Astrocyte of the spinal cord (primary cell): ENCODE measurements at regions not wholly inside any gene's neighbourhood (a gene's known extent, or its start where the extent isn't known, plus 50 kb on each side); places are given as distances from the start of the nearest gene placed in this dataset.
"Not testable (repeated sequence)": the region's sequence is repeated elsewhere in the genome, so short reads cannot be mapped to it uniquely, and the experiment has no call there.

Experiments used
- DNase-seq: peaks from one replicate; pipeline ENCODE4 v3.0.0; 2011; ENCODE audit warnings: low read depth, low spot score
- H3K4me3 ChIP-seq: 2 replicates; pipeline ENCODE4 v1.5.1; 2011; ENCODE audit warnings: low read depth, mild to moderate bottlenecking, low read length, moderate library complexity
- in situ Hi-C: cut with HindIII; loops from 2 replicates; pipeline ENCODE4 v1.10.0; 2017; ENCODE audit warnings: low sequenced_read_pairs
- TF ChIP-seq, protein P1 (sequence below): IDR thresholded peaks from 2 replicates; pipeline ENCODE4 v1.5.1; 2012; ENCODE audit warnings: low read depth, mild to moderate bottlenecking, low read length, inconsistent platforms

DNA sequence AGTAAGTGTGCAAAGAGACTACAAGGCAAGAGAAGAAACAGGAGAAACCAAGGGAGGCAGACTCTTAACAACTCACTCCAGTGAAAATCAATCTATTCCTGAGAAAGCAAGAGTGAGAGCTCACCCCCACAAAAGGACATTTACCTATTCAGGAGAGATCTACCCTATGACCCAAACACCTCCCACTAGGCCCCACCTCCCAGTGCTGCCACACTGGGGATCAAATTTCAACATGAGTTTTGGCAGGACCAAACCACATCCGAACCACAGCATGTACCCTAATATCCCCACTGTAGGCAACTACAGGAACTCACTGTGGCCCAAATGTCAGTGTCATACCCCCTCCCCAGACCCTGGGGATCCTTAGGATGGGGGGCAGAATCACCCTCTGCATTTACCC is 526.2 kb upstream of the B3GAT1 start:
- in situ Hi-C loops: no loop called here
- no peak for DNase-seq
- TF ChIP-seq, protein P1, sequence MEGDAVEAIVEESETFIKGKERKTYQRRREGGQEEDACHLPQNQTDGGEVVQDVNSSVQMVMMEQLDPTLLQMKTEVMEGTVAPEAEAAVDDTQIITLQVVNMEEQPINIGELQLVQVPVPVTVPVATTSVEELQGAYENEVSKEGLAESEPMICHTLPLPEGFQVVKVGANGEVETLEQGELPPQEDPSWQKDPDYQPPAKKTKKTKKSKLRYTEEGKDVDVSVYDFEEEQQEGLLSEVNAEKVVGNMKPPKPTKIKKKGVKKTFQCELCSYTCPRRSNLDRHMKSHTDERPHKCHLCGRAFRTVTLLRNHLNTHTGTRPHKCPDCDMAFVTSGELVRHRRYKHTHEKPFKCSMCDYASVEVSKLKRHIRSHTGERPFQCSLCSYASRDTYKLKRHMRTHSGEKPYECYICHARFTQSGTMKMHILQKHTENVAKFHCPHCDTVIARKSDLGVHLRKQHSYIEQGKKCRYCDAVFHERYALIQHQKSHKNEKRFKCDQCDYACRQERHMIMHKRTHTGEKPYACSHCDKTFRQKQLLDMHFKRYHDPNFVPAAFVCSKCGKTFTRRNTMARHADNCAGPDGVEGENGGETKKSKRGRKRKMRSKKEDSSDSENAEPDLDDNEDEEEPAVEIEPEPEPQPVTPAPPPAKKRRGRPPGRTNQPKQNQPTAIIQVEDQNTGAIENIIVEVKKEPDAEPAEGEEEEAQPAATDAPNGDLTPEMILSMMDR: no peak
- no peak overlapping the region for H3K4me3 ChIP-seq

DNA sequence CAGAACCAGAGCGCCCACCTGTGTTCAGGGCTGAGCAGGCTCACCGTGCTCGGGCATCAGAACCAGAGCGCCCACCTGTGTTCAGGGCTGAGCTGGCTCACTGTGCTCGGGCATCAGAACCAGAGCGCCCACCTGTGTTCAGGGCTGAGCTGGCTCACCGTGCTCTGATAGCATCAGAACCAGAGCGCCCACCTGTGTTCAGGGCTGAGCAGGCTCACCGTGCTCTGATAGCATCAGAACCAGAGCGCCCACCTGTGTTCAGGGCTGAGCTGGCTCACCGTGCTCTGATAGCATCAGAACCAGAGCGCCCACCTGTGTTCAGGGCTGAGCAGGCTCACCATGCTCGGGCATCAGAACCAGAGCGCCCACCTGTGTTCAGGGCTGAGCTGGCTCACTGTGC is 525.2 kb upstream of the B3GAT1 start:
- in situ Hi-C loops, DNase-seq, H3K4me3 ChIP-seq: not testable (repeated sequence)

DNA sequence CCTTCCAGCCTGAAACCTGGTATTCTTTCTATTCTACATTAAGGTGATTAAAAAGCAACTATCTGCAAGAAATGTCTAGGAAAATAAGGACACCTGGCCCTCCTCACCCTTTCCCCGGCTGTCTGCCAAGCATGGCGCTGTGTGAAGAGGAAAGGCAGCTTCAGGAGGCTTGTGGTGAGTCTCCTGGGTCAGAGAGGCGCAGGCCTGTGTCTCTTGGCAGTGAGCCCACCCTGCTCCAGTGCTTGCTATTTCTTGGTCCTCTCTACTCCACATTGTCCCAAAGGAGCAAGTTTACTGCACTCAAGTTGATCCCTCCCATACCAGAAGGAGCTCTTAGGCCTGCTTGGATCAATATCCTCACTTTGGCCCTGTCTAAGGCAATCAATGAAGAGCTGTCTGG is 520.7 kb upstream of the B3GAT1 start:
- TF ChIP-seq, protein P1: no peak
- in situ Hi-C loops: no loop called here
- peak; percentile 15 for DNase-seq
- no peak overlapping the region for H3K4me3 ChIP-seq

DNA sequence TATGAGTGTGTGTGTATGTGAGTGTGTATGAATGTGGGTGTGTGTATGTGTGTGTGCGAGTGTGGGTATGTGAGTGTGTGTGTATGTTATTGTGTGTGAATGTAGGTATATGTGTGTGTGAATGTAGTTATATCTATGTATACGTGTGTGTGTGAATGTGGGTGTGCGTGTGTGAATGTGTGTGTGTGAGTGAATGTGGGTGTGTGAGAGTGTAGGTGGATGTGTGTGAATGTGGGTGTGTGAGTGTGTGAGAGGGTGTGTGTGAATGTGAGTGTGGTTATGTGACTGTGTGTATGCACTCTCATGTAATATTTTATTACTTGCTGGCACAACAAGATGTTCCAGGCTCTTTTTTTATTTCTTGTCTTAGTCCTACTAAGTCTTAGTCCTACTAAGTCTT is 513.4 kb upstream of the B3GAT1 start:
- TF ChIP-seq, protein P1: no peak
- H3K4me3 ChIP-seq: no peak overlapping the region
- in situ Hi-C loops: no loop called here
- DNase-seq: no peak

DNA sequence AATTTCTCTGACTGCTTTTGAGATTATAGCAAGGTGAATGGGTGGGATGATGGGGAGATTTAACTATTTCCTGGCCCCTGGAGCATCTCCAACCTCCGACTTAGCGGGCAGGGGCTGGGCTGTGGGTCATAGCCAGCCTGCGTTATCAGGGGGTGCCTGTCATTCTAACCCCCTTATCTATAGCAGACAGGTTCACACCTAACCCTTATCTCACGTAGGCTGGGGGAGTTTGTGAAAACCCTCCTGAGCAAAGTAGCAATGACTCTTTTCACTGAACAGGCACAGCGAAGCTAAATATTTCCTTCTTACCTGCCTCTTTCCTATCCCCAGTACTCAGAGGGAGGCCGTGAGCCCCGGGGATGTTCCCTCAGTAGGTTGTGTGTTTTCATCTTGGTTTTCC is 511.4 kb upstream of the B3GAT1 start:
- in situ Hi-C loops: no loop called here
- no peak overlapping the region for H3K4me3 ChIP-seq
- DNase-seq: no peak
- TF ChIP-seq, protein P1: no peak

DNA sequence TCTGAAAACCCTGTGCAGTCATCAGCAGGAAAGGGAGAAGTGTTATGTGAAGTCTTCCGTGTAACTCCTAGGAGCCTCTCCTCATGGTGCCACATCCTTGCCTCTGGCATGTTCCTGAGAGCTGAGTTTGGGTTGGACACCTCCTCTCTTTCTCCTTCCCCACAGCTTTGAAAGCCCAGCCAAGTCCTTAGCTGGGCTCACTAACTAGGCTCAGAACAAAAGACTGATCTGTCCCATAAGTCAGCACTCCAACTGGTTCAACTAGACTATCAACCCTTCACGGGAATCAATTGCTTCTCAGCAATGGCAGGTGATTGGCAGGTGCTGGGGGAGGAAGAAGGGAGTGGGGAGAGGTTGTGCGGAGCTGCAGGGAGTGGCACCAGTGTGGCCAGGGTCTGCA is 509.9 kb upstream of the B3GAT1 start:
- DNase-seq: no peak
- no peak overlapping the region for H3K4me3 ChIP-seq
- TF ChIP-seq, protein P1: no peak
- in situ Hi-C loops: no loop called here

DNA sequence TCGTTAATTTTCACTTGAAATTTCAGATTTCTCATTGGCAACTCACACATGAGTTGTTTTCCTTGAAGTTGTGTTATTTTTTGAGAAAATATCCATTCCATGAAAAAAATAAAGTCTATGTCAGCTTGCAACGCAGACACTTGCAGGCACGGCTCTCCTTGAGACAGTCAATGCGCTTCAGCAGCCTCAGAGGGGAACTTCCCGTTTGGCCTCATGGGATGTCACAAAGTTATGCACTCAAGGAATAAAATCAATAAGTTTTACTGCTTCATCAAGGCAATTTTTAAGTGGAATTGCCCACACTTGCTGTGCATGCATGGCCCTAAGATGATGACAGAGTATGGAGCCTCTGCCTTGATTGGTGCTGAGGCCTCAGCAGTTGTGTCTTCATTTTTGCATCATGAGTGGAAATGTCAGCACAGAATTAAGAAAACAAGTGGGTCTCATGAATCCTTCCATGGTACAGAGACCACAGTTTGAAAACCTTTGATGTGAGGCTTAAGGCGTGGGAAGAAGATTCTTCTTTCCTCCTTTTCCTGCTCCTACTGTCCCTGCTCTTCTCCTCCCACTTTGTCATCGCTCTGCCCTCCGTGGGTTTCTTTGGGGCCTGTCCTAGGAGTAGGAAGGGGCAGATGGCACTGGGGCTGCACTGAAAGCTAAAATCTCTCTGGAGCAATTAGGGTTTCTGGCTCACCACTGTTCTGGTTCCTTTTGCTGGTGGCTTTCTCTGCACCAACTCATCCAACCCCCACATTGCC is 509.0 kb upstream of the B3GAT1 start:
- in situ Hi-C loops: no loop called here
- TF ChIP-seq, protein P1: no peak
- no peak for DNase-seq
- no peak overlapping the region for H3K4me3 ChIP-seq
